ENCODE measurements at regions not wholly inside any gene's neighbourhood (a gene's known extent, or its start where the extent isn't known, plus 50 kb on each side); places are given as distances from the start of the nearest gene placed in this dataset.

DNA sequence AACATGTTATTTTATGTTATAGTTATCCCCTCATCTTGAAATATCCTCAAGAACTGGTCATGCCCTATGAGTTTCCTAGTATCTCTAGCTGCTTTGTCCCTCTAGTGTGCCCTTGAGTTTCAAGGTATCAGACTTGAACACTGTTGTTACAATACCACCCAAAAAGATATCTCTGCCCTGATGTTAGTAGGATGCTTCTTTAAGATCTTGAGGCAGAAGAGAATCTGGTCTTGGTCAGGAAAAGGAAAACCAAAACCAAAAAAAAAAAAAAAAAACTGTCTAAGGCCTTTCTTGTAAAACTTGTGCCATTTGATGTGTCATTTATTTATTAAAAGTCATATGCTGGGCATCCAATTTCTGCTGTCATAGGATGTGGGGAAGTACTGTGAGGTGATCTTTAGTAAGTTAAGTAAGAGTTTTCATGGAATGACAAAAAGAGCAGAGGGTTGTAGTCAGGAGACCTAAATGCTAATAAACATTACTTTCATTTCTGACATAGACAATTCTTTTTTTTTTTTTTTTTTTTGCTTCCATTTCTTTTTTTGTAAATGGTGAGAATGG lies 229.7 kb downstream of the NECTIN3 start:
- H3F3A ChIP-seq (ENCODE audit: low read depth), result no peaks in the 10 kb centered on the region
- peak overlapping the region; percentile 44 for H3K4me2 ChIP-seq (ENCODE audit: low read depth, low read length, poor library complexity, severe bottlenecking)
- no peak overlapping the region for H2AFZ ChIP-seq (ENCODE audit: low read length)

DNA sequence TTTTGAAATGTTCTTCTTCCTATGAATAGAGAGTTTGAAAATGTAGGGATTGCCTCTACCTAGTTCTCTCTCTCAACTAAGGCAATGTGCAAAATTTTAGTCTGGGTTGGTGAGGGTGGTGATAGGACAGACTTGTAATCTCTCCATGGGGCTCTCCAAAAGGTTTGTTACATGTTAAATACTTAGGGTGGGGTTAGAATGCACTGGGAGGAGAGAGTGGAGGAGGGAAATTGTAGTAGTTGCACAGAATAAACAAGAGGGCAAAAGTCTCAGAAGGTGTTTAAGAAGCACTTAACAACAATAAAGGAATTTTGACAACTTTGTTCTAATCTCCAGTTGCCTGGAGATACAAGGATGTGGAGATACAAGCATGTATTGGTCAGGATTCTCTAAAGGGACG lies 230.4 kb downstream of the NECTIN3 start:
- Histone ChIP-seq H3F3A (ENCODE audit: low read depth) (no peaks in the 10 kb centered on the region), H3K4me1 (ENCODE audit: insufficient read depth, low read length, poor library complexity, severe bottlenecking) (peaks cover 69% of the 10 kb centered on the region), H3K9me2 (replicated peaks; ENCODE audit: low read depth, low read length) (no peaks in the 10 kb centered on the region), H3K9me3 (ENCODE audit: insufficient read depth, low read depth, low read length) (no peaks in the 10 kb centered on the region), H3K27me3 (ENCODE audit: insufficient read depth, low read length, poor library complexity, severe bottlenecking) (no peaks in the 10 kb centered on the region), H3K36me3 (ENCODE audit: insufficient read depth, low read length) (no peaks in the 10 kb centered on the region), H3K79me2 (ENCODE audit: insufficient read depth, low read length) (no peaks in the 10 kb centered on the region), H3K4me2 (ENCODE audit: low read depth, low read length, poor library complexity, severe bottlenecking) (peak overlapping the region; percentile 44), H3K9ac (ENCODE audit: low read depth, low read length, poor library complexity, severe bottlenecking) (no peak overlapping the region), H3K4me3 (ENCODE audit: low read length, poor library complexity, severe bottlenecking) (no peak overlapping the region), H4K20me1 (ENCODE audit: insufficient read depth, low read length, poor library complexity, severe bottlenecking) (no peaks in the 10 kb centered on the region), H2AFZ (ENCODE audit: low read length) (no peak overlapping the region)
- no peak for TF ChIP-seq EZH2phosphoT487 (IDR thresholded peaks at IDR 0.05; ENCODE audit: borderline replicate concordance)
- TF ChIP-seq, protein P1, sequence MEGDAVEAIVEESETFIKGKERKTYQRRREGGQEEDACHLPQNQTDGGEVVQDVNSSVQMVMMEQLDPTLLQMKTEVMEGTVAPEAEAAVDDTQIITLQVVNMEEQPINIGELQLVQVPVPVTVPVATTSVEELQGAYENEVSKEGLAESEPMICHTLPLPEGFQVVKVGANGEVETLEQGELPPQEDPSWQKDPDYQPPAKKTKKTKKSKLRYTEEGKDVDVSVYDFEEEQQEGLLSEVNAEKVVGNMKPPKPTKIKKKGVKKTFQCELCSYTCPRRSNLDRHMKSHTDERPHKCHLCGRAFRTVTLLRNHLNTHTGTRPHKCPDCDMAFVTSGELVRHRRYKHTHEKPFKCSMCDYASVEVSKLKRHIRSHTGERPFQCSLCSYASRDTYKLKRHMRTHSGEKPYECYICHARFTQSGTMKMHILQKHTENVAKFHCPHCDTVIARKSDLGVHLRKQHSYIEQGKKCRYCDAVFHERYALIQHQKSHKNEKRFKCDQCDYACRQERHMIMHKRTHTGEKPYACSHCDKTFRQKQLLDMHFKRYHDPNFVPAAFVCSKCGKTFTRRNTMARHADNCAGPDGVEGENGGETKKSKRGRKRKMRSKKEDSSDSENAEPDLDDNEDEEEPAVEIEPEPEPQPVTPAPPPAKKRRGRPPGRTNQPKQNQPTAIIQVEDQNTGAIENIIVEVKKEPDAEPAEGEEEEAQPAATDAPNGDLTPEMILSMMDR (conservative IDR thresholded peaks at IDR 0.05; ENCODE audit: low read length), result no peak

More for the DNA sequence above, 229.7 kb downstream of the NECTIN3 start:
- Histone ChIP-seq H4K20me1 (ENCODE audit: insufficient read depth, low read length, poor library complexity, severe bottlenecking) (no peaks in the 10 kb centered on the region), H3K4me3 (ENCODE audit: low read length, poor library complexity, severe bottlenecking) (peak overlapping the region; percentile 8), H3K4me1 (ENCODE audit: insufficient read depth, low read length, poor library complexity, severe bottlenecking) (peaks cover 61% of the 10 kb centered on the region), H3K27me3 (ENCODE audit: insufficient read depth, low read length, poor library complexity, severe bottlenecking) (no peaks in the 10 kb centered on the region), H3K36me3 (ENCODE audit: insufficient read depth, low read length) (no peaks in the 10 kb centered on the region), H3K9ac (ENCODE audit: low read depth, low read length, poor library complexity, severe bottlenecking) (no peak overlapping the region), H3K9me3 (ENCODE audit: insufficient read depth, low read depth, low read length) (no peaks in the 10 kb centered on the region), H3K79me2 (ENCODE audit: insufficient read depth, low read length) (no peaks in the 10 kb centered on the region), H3K9me2 (replicated peaks; ENCODE audit: low read depth, low read length) (no peaks in the 10 kb centered on the region)
- TF ChIP-seq, protein P1 (conservative IDR thresholded peaks at IDR 0.05; ENCODE audit: low read length), result no peak
- no peak for TF ChIP-seq EZH2phosphoT487 (IDR thresholded peaks at IDR 0.05; ENCODE audit: borderline replicate concordance)

DNA sequence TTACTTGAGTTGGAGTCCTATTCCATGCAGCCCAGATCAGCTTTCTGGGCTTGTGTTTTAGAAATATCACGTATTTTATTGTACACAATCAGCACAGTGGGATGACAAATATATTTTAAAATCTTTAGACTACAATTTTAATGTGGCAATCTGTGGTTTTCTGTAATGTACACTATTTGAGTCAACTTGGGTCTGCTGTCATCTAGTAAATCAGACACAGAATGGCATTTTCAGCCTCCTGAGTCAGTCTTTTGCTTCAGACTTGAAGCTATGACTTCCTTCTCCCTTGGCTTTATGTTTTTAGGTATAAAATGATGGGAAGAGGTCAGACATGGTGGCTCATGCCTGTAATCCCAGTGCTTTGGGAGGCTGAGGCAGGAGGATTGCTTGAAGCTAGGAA lies 232.1 kb downstream of the NECTIN3 start:
- no peaks in the 10 kb centered on the region for H3K9me2 ChIP-seq (replicated peaks; ENCODE audit: low read depth, low read length)
- H3K9me3 ChIP-seq (ENCODE audit: insufficient read depth, low read depth, low read length), result no peaks in the 10 kb centered on the region
- H3K27me3 ChIP-seq (ENCODE audit: insufficient read depth, low read length, poor library complexity, severe bottlenecking), result no peaks in the 10 kb centered on the region
- no peaks in the 10 kb centered on the region for H3K79me2 ChIP-seq (ENCODE audit: insufficient read depth, low read length)
- no peaks in the 10 kb centered on the region for H3K36me3 ChIP-seq (ENCODE audit: insufficient read depth, low read length)
- peaks cover 77% of the 10 kb centered on the region for H3K4me1 ChIP-seq (ENCODE audit: insufficient read depth, low read length, poor library complexity, severe bottlenecking)
- peak overlapping the region; percentile 1 for H3K9ac ChIP-seq (ENCODE audit: low read depth, low read length, poor library complexity, severe bottlenecking)
- H2AFZ ChIP-seq (ENCODE audit: low read length), result peak overlapping the region; percentile 5; the same call in 1 of the 2 replicates
- H3K4me3 ChIP-seq (ENCODE audit: low read length, poor library complexity, severe bottlenecking), result no peak overlapping the region
- H3F3A ChIP-seq (ENCODE audit: low read depth), result no peaks in the 10 kb centered on the region
- TF ChIP-seq, protein P1 (conservative IDR thresholded peaks at IDR 0.05; ENCODE audit: low read length), result no peak
- no peak for TF ChIP-seq EZH2phosphoT487 (IDR thresholded peaks at IDR 0.05; ENCODE audit: borderline replicate concordance)
- H4K20me1 ChIP-seq (ENCODE audit: insufficient read depth, low read length, poor library complexity, severe bottlenecking), result no peaks in the 10 kb centered on the region
- peak overlapping the region; percentile 17 for H3K4me2 ChIP-seq (ENCODE audit: low read depth, low read length, poor library complexity, severe bottlenecking)

Data from Loucy (cell line).